SH-SY5Y (cell line): ENCODE measurements at regions not wholly inside any gene's neighbourhood (a gene's known extent, or its start where the extent isn't known, plus 50 kb on each side); places are given as distances from the start of the nearest gene placed in this dataset.

Source experiments
- GATA2 ChIP-seq: IDR thresholded peaks from 2 replicates; pipeline ENCODE4 v1.6.1; 2011; ENCODE audit warnings: mild to moderate bottlenecking, low read depth, low read length
- GATA3 ChIP-seq: IDR thresholded peaks from 2 replicates; pipeline ENCODE4 v1.6.1; 2011; ENCODE audit warnings: low read depth, mild to moderate bottlenecking, low read length, moderate library complexity

GRCh38 chr5:164224772-164225171, 719.4 kb downstream of the MAT2B start:
- TF ChIP-seq GATA3 (no peak), GATA2 (no peak)
